ELF-1 (cell line): ENCODE measurements at regions not wholly inside any gene's neighbourhood (a gene's known extent, or its start where the extent isn't known, plus 50 kb on each side); places are given as distances from the start of the nearest gene placed in this dataset.
"Not testable (repeated sequence)": the region's sequence is repeated elsewhere in the genome, so short reads cannot be mapped to it uniquely, and the experiment has no call there.

Experiments
- DNase-seq: peaks from one replicate; pipeline ENCODE4 v3.0.0-alpha.2; 2016; ENCODE audit warnings: low read depth, low spot score

DNA sequence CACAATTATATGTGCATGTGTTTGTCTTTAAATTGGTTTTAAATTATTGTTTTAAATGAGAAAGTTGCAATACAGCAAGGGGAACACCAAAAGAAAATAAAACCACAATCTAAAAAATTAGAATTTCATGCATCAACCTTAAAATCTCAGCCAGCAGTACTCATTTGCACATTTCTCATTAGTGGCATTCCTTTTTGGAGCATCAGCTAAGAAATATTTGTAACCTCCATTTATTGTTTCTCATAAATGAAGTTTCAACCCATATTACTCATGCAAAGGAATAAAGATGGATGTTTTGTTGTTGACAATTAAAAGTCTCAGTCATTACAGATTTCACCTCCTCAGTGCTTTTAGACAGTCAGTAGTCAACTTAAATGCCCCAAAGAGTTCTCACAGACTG lies 160.1 kb downstream of the TBX15 start:
- DNase-seq = no peak

DNA sequence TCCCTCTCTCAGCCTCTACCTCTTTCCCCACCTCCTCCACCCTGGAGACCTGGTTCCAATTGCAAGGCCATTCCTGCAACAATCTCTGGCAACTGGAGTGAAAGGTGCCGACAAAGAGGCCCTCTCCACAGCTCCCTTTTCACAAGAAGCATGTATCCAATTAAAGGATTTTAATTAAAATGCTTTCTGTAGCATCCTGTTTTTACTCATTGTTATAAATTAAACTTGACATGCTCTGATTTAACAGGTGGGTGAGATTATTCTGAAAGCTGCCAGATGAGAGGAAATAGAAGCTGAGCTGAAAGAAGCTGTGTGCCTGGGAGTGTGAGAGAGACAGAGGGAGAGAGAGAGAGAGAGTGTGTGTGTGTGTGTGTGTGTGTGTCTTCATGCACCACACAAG lies 160.5 kb downstream of the TBX15 start:
- no peak for DNase-seq

DNA sequence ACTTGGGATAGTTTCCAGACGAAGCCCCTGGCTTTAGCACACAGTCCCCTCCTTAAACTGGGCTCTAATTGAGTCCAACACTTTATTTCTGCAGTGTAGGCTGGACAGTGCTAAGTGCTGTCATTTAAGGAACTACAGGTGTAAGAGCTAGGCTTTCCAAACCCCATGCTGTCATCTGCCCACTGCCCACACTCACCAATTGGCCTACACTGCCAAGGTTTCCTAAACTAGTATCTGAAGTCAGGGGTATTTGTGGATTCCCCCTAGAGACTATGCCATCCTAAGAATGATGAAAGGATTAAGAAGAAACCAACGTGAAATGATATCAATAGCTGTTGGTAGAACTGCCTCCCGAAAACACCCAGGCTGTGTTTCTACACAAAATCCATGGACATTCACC lies 160.9 kb downstream of the TBX15 start:
- no peak for DNase-seq

DNA sequence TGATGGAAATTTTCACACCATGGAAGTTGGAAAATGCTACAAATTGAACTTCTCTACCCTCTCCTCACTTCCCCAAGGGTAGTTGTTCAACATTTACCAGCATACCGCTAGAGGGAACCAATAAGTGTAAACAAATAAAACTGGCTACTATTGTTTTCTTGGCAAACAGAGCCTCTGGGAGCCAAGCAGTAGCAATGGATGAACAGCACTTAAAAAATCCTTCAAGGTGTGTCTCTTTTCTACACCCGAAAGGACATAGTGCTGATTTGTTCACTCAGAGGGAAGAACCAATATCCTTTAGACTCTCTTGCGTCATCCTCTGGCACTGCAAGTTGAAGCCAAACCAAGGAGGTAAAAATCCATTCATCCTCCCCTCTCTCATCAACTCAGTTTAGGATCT lies 161.5 kb downstream of the TBX15 start:
- DNase-seq = no peak

DNA sequence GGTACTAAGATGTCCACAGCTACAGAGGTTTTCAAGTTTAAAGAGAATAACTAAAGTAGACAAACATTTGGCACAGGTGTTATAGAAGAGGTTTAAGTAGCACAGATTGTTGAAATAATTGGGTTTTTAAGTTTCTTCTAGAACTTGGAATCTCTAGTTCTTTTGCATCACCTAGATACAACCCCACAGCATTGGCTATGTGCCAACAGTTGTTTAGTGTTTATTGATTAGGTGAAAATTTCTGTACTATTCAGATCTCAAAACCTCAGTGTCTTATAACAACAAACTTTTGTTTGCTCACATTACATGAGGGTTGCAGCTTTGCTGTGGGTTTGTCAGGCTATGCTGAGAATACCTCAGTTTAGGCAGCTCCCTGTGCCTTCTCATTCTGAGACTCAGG lies 162.5 kb downstream of the TBX15 start:
- no peak for DNase-seq

DNA sequence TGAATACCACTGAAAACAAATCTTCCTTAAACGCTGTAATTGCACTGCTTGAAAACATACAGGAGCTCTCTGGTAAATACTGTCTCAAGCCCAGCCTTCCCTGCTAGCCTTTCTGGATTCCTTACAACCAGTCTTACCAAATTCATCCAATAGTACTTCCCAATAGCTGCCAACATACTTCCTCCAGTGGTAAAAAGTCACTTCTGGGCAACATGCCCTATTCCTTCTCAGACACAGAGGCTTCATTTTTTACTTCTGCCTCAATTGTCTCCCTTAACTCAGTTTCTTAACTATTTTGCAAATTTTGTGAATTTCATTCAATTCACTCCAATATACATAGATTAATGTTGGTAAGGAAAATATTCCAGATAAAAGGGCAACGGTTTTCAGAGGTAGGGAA lies 166.3 kb downstream of the TBX15 start:
- DNase-seq = no peak

DNA sequence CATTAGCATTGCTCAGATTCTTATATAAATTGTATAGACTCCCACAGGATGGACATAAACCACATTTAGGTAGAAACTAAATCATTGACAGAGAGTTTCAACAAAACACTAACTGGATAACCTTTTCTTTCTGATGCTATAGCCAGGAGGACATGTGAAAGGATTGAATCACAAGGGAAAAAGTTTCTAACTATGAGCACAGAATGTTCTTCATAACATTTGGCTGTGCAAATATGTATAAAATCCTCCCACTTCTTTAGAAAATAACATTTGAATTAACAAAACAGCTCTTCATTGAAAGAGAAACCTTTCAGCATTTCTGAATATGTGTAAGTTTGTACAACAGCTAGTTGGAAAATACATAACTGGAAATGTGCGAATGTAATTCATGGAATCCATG lies 167.3 kb downstream of the TBX15 start:
- no peak for DNase-seq

DNA sequence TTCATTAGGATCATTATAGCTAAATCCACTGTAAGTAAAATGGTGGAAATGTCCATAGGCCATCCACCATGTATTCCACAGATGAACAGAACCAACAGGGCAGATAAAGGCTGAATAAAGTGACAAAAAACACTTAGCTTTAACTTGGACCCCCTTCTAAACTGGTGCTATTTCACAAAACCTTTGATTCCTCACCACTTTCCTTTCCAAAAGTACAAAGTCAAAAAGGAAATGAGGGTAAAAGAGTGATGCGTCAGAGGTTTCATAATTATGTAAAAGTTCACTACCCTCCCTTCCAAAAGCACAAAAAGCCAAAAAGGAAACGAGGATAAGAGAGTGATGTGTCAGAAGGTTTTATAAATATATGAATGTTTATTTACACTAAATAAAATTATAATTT lies 172.2 kb downstream of the TBX15 start:
- no peak for DNase-seq

DNA sequence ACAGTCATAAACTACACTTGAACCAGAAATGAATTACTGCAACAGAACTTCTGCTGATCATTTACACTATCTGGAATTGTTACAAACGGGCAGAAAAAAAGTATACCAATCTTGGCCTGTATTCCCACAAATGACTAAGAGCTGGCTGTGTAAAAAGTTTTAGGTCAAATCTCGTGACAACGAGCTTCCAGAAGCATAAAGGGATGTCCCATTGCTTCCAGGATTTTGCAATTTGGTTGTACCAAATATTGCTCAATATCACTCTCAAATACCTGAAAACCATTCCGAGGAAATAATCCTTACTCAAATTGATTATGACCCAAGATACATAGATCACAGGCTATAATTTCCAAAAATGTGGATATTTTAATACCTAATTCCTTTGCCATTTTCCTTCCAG lies 175.6 kb downstream of the TBX15 start:
- DNase-seq = no peak

DNA sequence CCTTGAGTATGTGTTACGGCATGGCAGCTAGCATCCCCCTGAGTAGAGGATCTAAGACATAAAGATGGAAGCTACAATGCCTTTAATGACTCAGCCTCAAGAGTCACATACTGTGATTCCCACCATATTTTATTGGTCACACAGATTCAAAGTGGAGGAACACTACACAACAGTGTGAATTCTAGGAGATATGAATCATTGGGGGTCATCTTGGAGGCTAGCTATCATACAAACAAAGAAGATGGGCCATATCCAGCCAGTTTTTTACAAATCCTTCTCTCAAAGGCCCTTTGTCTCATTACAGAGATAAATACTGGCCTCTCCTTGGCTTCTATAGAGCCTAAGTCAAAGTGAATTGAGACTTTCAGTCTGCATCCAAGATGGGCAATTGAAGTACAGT lies 177.0 kb downstream of the TBX15 start:
- no peak for DNase-seq

DNA sequence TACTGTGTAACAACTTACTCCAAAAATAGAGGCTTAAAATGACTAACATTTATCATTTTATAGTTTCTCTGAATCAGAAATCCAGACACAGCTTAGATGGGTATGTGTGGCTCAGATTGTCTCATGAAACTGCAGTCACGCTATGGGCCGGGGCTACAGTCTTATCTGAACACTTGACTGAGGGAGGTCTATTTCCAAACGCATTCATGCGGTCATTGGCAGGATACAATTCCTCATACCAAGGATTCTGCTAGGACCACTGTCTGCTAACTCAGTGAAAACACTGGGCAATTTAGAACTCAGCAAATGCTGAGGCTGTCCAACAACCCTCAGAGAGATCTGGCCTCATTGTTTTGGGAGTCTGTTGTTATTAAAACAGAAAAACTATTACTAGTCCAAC lies 178.6 kb downstream of the TBX15 start:
- DNase-seq = no peak

DNA sequence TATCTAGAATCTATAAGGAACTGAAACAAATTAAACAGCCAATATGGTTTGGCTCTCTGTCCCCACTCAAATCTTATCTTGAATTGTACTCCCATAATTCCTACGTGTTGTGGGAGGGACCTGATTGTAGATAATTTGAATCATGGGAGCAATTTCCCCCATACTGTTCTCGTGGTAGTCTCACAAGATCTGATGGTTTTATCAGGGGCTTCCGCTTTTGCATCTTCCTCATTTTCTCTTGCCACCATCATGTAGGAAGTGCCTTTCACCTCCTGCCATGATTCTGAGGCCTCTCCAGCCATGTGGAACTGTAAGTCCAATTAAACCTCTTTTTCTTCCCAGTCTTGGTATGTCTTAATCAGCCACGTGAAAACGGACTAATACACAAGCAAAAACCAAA lies 185.0 kb downstream of the TBX15 start:
- not testable (repeated sequence) for DNase-seq

DNA sequence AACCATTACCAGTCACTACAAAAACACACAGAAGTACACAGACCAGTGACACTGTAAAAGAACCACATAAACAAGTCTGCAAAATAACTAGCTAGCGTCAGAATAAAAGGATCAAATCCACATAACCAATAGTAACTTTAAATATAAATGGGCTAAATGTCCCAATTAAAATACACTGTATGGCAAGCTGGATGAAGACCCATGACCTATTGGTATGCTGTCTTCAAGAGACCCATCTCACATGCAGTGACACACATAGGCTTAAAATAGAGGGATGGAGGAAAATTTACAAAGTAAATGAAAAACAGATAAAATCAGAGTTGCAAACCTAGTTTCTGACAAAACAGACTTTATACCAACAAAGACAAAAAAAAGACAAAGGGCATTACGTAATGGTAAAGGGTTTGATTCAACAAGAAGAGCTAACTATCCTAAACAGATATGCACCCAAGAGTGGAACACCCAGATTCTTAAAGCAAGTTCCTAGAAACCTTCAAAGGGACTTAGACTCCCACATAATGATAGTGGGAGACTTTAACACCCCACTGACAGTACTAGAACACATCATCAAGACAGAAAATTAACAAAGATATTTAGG lies 196.9 kb downstream of the TBX15 start:
- no peak for DNase-seq

DNA sequence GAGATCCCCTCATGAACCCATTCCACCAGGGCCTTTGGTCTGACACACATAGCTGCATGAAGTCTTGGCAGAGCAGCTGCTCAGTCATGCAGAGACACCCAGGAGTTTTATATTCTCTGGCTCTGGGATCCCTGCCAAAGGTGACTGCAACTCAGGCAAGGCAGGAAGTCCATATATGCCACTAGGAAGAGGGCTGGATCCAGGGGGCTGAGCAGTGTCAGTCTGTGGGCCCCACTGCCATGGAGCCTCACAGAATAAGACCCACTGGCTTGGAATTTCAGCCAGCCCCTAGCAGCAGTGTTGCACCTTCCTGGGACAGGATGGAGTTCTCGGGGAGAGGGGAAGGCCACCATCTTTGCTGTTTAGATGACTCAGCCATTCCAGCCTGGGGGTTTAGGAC lies 199.7 kb downstream of the TBX15 start:
- DNase-seq = no peak

DNA sequence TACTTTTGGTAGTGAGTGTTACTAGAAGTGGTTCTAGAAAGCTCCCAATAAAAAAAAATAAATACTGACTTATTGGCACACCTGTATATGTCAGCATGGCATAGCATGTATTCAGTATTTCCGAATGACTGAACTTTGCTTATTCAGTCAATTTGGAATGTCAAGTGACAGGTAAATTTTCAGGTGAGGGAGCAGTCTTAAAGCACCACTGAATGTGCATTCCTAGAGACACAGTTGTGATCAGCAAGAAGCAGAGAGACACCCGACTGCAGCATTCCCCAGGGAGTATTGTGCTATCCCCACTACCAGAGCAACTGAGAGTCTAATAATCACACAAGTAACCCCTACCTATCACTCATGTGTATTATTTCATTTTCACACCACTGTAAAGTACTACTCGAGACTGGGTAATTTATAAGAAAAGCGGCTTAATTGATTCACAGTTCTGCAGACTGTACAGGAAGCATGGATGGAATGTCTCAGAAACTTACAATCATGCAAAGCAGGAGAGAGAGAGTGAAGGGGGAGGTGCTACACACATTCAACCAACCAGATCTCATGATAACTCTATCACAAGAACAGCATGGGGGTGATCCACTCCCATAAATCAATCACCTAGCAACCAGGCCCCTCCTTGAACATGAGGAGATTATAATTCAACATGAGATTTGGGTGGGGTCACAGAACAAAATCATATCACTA lies 201.5 kb downstream of the TBX15 start:
- DNase-seq = no peak

DNA sequence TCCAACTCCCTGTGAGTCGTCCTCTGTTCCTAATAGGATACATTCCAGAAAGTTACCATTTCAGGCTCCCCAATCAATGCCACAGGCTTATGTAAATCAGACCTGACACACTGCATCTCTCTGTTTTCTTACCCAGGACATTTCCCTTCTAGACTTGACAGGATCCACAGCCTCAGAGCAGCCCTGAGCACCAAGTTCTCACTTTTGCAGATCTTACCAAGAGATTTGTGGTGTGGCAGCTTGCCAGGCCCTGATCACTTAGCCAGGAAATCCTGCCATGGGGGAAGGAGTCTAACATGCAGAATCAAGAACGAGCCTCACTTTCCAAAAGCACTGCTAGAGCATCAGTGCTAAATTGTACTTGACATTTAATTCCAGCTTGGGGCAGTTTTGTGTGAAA lies 202.9 kb downstream of the TBX15 start:
- DNase-seq = no peak

DNA sequence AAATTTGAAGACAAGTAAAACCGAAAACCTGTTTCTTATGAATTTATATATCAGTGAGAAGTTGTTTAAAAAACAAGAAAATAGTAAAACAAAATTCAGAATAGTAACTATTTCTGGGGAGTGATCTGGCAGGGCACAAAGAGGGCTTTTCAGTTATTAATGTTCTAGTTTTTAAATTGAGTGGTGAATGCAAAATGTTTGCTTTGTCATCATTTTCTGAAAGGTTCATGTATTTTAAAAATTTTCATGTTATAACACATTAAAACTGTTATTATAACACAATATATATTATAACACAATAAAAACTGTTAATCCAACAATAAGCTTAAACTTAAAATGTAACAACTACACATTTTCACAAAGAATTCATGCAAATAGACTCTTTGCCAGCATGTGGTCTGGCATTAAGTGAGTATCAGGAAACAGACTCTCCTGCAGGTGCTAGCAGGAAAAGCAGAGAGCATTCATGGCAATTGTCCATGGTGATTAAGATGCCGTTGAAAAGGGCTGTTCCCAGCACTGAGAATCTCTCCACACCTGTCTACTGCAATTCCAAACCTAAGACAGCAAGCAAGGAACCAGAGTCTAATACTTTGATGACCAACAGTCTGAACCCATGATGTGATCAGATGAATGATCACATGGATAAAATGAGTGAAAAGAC lies 204.9 kb downstream of the TBX15 start:
- DNase-seq = no peak

DNA sequence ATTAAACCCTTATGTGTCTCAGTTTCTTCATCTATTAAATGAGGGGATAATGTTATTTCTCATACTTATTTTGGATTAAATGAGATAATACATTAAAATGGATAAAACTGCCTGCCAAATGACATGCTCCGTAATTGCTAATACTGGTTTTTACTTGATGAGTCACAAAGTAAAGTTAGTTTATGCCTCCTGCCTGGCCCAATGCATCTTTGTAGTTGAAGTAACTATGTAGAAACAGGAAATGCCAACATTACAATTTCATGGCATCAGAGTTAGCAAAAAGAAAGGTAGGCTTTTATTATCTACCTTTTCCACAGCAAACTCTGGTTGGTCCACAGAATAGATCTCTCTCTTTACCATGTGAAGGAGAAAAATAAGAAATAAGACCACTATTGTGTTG lies 214.5 kb downstream of the TBX15 start:
- DNase-seq = no peak

DNA sequence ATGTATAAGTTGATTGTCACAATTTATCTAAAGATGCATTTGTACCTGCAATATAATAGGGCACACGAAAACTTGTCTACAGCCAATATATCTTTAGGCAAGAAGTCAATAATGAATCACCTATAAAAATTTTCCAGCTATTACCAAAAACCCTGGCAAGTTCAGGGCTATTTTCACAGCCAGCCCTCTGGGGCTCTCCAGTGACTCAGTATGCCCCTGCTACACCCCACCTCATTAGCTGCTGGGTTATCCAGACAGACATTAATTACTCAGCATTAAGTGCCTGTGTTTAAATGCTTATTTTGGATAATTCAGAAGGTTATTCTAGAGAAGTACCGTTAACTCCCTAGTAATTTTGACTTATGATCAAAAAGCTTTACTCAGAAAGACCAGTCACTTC lies 220.2 kb downstream of the TBX15 start:
- no peak for DNase-seq

DNA sequence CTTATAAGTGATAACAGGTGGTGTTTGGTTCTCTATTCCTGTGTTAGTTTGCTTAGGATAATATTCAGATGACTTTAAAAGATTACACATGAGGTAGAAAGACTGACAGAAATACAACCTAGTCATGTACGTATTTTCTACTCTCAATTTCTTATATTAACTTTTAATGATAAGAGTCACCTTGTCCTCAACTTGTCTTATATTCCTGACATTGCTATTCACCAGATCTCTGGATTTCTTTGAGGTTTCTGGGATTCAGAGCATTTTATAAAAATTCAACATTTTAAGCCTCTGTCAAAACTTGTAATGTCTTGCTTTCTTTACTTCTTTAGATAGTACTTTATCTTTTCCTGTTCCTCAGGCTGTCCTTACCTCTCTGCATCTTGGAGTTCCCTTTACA lies 234.2 kb downstream of the TBX15 start:
- DNase-seq = no peak

DNA sequence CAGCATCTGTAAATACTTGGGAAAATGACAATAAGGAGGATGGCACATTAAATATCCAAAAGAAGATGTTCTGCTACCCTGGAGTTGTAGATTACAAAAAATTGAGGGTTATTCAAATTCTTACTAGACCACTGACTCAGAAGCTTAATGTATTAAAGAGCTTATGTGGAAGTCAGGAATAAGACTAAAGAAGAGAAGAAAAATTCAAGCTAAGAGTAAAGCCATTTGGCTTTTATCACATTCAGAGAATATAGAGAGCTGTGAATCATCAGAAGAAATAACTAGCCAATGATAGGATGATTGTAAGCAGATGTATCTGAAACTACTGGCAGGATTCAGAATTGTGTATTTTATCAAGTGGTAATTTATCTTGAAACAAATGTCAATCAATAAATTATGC lies 237.0 kb downstream of the TBX15 start:
- DNase-seq = no peak

DNA sequence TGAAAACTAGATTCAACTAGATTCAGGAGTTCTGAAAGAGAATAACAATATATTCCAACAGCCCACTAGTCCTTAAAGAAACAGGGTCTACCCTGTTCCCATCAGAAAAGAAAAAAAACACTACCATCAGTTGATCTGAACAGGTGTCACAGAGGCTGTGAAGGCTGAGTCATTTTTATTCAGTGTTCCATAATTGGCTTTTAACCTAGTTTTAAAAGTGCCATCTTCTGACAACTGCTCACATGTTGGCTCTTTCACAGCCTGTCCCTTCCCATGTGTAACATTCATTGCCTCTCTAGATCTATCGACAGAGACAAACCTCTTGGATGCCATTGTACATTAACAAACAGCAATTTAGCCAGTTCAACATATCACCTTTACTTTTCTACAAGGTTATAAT lies 243.7 kb downstream of the TBX15 start:
- DNase-seq = no peak

DNA sequence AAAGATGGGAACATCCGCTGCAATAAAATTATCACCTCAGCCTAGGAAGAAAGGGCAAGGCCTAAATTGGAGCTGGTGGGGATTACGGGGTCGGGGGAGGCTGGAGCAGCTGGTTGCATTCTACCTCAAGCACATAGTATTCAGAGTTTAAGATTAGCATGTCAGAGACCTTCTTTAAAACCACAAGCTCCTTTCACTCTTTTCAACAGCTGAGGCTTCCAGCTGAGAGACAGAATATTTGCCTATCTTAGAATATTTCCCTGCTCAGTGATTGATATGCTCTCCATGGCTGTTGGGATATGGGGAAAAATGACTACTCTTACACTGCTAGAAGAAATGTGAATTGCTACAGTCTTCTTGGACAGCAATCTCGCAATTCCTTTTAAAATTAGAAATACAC lies 248.6 kb downstream of the TBX15 start:
- peak; percentile 8 for DNase-seq
